Peyer's patch (tissue), 4 donors: ENCODE measurements at regions not wholly inside any gene's neighbourhood (a gene's known extent, or its start where the extent isn't known, plus 50 kb on each side); places are given as distances from the start of the nearest gene placed in this dataset.
"Not testable (repeated sequence)": the region's sequence is repeated elsewhere in the genome, so short reads cannot be mapped to it uniquely, and the experiment has no call there.

Experiments used
- DNase-seq, 3 donors: peaks; one replicate each; pipeline ENCODE4 v3.0.0-alpha.2; 2017 to 2019
- H3K27ac ChIP-seq, 4 donors: fragments of 200-600 bp; sonication (generic); one replicate each; pipeline ENCODE4 v1.5.1; 2016 to 2019
- H3K27me3 ChIP-seq, 2 donors: fragments of 200-600 bp; sonication (generic); one replicate each; pipeline ENCODE4 v1.5.1; 2019
- H3K36me3 ChIP-seq, 3 donors: fragments of 200-600 bp; sonication (generic); one replicate each; pipeline ENCODE4 v1.5.1; 2016 to 2019
- H3K4me1 ChIP-seq, 4 donors: fragments of 200-600 bp; sonication (generic); one replicate each; pipeline ENCODE4 v1.5.1; 2016 to 2019
- H3K4me3 ChIP-seq, 4 donors: fragments of 200-600 bp; sonication (generic); 1 replicate in 3 of 4; 2 replicates in 1 of 4; pipeline ENCODE4 v1.5.1; 2016 to 2019; ENCODE audit warnings: mild to moderate bottlenecking in 1 of 4
- H3K9me3 ChIP-seq, 4 donors: fragments of 200-600 bp; sonication (generic); one replicate each; pipeline ENCODE4 v1.5.1; 2016 to 2019; ENCODE audit warnings: mild to moderate bottlenecking in 1 of 4
- POLR2A ChIP-seq, 2 donors: fragments of 450-650 bp; IDR thresholded peaks; one replicate each; pipeline ENCODE4 v1.5.1; 2017; ENCODE audit warnings: antibody characterized with exemption in 2 of 2, mild to moderate bottlenecking in 2 of 2, moderate library complexity in 2 of 2
- TF ChIP-seq, protein P1 (sequence below), 6 experiments: fragments of 450-650 bp in 4 of 6; fragments of 200-600 bp in 2 of 6; sonication (generic) in 1 of 6; IDR thresholded peaks; one replicate each; pipeline ENCODE4 v1.5.1; 2017 to 2019; ENCODE audit warnings: antibody characterized with exemption in 6 of 6, mild to moderate bottlenecking in 3 of 6, moderate library complexity in 1 of 6

DNA sequence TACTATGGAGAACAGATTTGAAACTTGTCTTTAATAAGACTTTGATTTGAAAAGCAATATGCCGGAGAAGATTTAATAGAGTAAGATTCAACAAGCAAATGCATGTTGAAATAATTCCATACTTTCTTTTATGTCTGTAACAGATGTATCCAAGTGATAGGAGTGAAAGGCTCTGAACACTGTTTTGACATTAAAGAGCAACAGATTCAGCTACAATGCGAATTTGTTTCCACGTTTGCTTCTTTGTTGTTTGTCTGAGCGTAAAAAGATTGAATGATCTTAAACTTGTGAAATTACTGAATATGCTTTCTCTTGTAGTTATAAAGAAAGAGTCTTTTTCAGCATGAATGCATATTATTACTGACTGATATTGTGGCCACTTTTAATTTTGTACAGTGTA lies 2612.9 kb downstream of the PCDH9 start:
- H3K27ac ChIP-seq: no peak overlapping the region

DNA sequence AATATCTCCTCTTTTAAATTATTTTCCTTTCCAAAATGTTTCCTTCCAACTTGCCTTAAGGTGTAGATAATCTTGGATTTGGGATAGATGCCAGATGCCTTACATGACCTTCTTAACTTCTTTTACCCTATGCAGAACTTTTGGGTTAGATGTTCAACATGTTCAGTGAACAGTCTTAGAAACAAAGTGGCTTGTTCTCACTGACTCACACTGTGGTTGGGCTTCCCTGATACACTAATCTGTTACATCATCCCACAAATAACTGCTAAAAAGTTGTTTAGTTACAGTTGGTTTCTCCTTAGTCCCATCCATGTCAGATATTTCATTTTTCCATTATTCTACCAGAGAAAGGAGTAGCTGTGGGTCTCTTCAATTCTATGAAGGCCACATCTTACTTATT lies 2638.2 kb downstream of the PCDH9 start:
- no peak overlapping the region for H3K4me3 ChIP-seq
- TF ChIP-seq POLR2A (IDR thresholded peaks at IDR 0.05): no peak
- TF ChIP-seq, protein P1, sequence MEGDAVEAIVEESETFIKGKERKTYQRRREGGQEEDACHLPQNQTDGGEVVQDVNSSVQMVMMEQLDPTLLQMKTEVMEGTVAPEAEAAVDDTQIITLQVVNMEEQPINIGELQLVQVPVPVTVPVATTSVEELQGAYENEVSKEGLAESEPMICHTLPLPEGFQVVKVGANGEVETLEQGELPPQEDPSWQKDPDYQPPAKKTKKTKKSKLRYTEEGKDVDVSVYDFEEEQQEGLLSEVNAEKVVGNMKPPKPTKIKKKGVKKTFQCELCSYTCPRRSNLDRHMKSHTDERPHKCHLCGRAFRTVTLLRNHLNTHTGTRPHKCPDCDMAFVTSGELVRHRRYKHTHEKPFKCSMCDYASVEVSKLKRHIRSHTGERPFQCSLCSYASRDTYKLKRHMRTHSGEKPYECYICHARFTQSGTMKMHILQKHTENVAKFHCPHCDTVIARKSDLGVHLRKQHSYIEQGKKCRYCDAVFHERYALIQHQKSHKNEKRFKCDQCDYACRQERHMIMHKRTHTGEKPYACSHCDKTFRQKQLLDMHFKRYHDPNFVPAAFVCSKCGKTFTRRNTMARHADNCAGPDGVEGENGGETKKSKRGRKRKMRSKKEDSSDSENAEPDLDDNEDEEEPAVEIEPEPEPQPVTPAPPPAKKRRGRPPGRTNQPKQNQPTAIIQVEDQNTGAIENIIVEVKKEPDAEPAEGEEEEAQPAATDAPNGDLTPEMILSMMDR (IDR thresholded peaks at IDR 0.05): no peak
- no peak for DNase-seq

More for the DNA sequence above, 2612.9 kb downstream of the PCDH9 start:
- no peaks in the 10 kb centered on the region for H3K36me3 ChIP-seq
- TF ChIP-seq, protein P1 (IDR thresholded peaks at IDR 0.05): no peak
- TF ChIP-seq POLR2A (IDR thresholded peaks at IDR 0.05): no peak
- H3K27me3 ChIP-seq: no peaks in the 10 kb centered on the region
- no peaks in the 10 kb centered on the region for H3K4me1 ChIP-seq
- H3K9me3 ChIP-seq: no peaks in the 10 kb centered on the region
- no peak overlapping the region for H3K4me3 ChIP-seq
- DNase-seq: no peak

DNA sequence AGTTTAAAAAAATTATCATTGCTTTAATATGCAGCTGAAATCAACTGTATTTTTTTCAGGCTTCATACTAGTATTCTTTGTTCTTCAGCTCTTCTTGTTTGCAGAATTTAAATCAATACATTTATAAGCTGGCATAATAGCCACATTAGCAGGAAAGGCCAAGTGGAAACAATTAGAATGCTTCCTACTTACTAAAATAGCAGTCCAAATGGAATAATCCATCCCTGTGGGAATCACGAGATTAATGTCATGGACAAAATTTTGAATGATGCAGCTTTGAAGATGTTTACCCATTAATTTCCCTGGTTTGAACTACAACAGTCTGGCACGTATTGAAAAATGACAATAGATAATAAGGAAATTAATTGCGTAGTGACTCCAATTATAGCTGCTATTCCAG lies 2650.8 kb downstream of the PCDH9 start:
- H3K9me3 ChIP-seq: peaks cover 0 to 3% (median 0%) of the 10 kb centered on the region in 4 donors
- no peaks in the 10 kb centered on the region for H3K27me3 ChIP-seq
- H3K27ac ChIP-seq: no peak overlapping the region
- TF ChIP-seq POLR2A (IDR thresholded peaks at IDR 0.05): no peak
- TF ChIP-seq, protein P1 (IDR thresholded peaks at IDR 0.05): no peak
- no peaks in the 10 kb centered on the region for H3K36me3 ChIP-seq
- no peak overlapping the region for H3K4me3 ChIP-seq
- DNase-seq: no peak
- no peaks in the 10 kb centered on the region for H3K4me1 ChIP-seq

More for the DNA sequence above, 2638.2 kb downstream of the PCDH9 start:
- Histone ChIP-seq H3K36me3 (no peaks in the 10 kb centered on the region), H3K9me3 (no peaks in the 10 kb centered on the region), H3K27me3 (no peaks in the 10 kb centered on the region), H3K4me1 (no peaks in the 10 kb centered on the region), H3K27ac (no peak overlapping the region)

DNA sequence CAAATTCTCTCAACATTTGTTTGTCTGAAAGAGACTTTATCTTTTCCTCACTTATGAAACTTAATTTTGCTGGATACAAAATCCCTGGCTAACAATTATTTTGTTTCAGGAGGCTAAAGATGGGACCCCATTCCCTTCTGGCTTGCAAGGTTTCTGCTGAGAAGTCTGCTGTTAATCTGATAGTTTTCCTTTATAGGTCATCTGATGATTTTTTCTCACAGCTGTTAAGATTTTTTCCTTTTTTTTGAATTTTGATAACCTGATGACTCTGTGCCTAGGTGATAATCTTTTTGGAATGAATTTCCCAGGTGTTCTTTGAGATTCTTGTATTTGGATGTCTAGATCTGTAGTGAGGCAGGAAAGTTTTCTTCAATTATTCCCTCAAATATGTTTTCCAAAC lies 2661.4 kb downstream of the PCDH9 start:
- Histone ChIP-seq H3K36me3 (no peaks in the 10 kb centered on the region), H3K4me1 (no peaks in the 10 kb centered on the region), H3K4me3 (no peak overlapping the region), H3K27ac (no peak overlapping the region), H3K27me3 (no peaks in the 10 kb centered on the region), H3K9me3 (no peaks in the 10 kb centered on the region)
- no peak for TF ChIP-seq POLR2A (IDR thresholded peaks at IDR 0.05)
- TF ChIP-seq, protein P1 (IDR thresholded peaks at IDR 0.05): no peak
- DNase-seq: no peak

DNA sequence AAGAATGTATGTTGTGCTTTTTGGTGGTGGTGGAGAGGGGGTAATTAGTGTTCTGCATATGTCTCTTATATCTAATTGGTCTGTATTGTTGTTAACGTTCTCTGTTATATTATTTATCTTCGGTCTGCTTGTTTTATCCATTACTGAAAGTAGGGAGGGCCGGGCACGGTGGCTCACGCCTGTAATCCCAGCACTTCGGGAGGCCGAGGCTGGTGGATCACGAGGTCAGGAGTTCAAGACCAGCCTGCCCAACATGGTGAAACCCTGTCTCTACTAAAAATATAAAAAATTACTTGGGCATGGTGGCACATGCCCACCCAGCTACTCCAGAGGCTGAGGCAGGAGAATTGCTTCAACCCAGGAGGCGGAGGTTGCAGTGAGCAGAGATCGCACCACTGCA lies 2672.1 kb downstream of the PCDH9 start:
- not testable (repeated sequence) for DNase-seq, H3K27ac ChIP-seq

DNA sequence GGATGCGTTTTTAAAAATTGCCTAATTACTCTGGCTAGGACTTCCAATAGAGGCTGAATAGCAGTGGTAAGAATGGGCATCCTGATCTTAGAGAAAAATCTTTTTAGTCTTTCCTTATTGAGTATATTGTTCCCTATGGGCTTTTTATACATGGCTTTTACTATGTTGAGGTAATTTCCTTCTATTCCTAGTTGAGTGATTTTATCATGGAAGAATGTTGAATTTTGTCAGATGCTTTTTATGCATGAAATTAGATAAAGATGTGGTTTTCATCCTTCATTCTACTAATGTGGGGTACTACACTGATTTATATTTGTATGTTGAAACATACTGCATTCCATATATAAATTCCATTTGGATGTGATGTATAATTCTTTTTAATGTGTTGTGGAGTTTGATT lies 2673.8 kb downstream of the PCDH9 start:
- no peak overlapping the region for H3K27ac ChIP-seq
- no peak for DNase-seq
- no peaks in the 10 kb centered on the region for H3K27me3 ChIP-seq
- H3K4me3 ChIP-seq: no peak overlapping the region
- no peaks in the 10 kb centered on the region for H3K36me3 ChIP-seq
- no peak for TF ChIP-seq POLR2A (IDR thresholded peaks at IDR 0.05)
- TF ChIP-seq, protein P1 (IDR thresholded peaks at IDR 0.05): no peak
- no peaks in the 10 kb centered on the region for H3K9me3 ChIP-seq
- no peaks in the 10 kb centered on the region for H3K4me1 ChIP-seq

More for the DNA sequence above, 2672.1 kb downstream of the PCDH9 start:
- H3K4me1 ChIP-seq, H3K36me3 ChIP-seq, H3K9me3 ChIP-seq, H3K4me3 ChIP-seq, H3K27me3 ChIP-seq: not testable (repeated sequence)
